ENCODE measurements at regions not wholly inside any gene's neighbourhood (a gene's known extent, or its start where the extent isn't known, plus 50 kb on each side); places are given as distances from the start of the nearest gene placed in this dataset.

- TF ChIP-seq, protein P1, sequence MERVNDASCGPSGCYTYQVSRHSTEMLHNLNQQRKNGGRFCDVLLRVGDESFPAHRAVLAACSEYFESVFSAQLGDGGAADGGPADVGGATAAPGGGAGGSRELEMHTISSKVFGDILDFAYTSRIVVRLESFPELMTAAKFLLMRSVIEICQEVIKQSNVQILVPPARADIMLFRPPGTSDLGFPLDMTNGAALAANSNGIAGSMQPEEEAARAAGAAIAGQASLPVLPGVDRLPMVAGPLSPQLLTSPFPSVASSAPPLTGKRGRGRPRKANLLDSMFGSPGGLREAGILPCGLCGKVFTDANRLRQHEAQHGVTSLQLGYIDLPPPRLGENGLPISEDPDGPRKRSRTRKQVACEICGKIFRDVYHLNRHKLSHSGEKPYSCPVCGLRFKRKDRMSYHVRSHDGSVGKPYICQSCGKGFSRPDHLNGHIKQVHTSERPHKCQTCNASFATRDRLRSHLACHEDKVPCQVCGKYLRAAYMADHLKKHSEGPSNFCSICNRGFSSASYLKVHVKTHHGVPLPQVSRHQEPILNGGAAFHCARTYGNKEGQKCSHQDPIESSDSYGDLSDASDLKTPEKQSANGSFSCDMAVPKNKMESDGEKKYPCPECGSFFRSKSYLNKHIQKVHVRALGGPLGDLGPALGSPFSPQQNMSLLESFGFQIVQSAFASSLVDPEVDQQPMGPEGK (CRISPR knock-in tag; IDR thresholded peaks at IDR 0.05; ENCODE audit: borderline replicate concordance) = no peak
- TF ChIP-seq ZFP3 (CRISPR knock-in tag; IDR thresholded peaks at IDR 0.05) = no peak
- TF ChIP-seq POU6F1 (CRISPR knock-in tag; IDR thresholded peaks at IDR 0.05; ENCODE audit: borderline replicate concordance, low read depth) = no peak
- TF ChIP-seq TOX (CRISPR knock-in tag; IDR thresholded peaks at IDR 0.05; ENCODE audit: borderline replicate concordance) = no peak
- no peak for TF ChIP-seq ISL1 (CRISPR knock-in tag; IDR thresholded peaks at IDR 0.05)
- TF ChIP-seq ARNTL (CRISPR knock-in tag; IDR thresholded peaks at IDR 0.05; ENCODE audit: borderline replicate concordance, low read depth) = no peak
- no peak for TF ChIP-seq ZNF8 (CRISPR knock-in tag; IDR thresholded peaks at IDR 0.05)
- TF ChIP-seq, protein P2, sequence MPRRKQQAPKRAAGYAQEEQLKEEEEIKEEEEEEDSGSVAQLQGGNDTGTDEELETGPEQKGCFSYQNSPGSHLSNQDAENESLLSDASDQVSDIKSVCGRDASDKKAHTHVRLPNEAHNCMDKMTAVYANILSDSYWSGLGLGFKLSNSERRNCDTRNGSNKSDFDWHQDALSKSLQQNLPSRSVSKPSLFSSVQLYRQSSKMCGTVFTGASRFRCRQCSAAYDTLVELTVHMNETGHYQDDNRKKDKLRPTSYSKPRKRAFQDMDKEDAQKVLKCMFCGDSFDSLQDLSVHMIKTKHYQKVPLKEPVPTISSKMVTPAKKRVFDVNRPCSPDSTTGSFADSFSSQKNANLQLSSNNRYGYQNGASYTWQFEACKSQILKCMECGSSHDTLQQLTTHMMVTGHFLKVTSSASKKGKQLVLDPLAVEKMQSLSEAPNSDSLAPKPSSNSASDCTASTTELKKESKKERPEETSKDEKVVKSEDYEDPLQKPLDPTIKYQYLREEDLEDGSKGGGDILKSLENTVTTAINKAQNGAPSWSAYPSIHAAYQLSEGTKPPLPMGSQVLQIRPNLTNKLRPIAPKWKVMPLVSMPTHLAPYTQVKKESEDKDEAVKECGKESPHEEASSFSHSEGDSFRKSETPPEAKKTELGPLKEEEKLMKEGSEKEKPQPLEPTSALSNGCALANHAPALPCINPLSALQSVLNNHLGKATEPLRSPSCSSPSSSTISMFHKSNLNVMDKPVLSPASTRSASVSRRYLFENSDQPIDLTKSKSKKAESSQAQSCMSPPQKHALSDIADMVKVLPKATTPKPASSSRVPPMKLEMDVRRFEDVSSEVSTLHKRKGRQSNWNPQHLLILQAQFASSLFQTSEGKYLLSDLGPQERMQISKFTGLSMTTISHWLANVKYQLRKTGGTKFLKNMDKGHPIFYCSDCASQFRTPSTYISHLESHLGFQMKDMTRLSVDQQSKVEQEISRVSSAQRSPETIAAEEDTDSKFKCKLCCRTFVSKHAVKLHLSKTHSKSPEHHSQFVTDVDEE (CRISPR knock-in tag; IDR thresholded peaks at IDR 0.05) = no peak
- TF ChIP-seq OSR1 (CRISPR knock-in tag; IDR thresholded peaks at IDR 0.05) = no peak
- no peak for TF ChIP-seq GLIS3 (CRISPR knock-in tag; IDR thresholded peaks at IDR 0.05)
These were observed 563.4 kb upstream of the GCFC2 start for GRCh38 chr2:76274160-76274559.

All from SK-N-SH treated with all-trans-retinoic acid at 6 μM for 48 hours (cell line).